Hepatocyte (in vitro differentiated cells): ENCODE measurements at regions not wholly inside any gene's neighbourhood (a gene's known extent, or its start where the extent isn't known, plus 50 kb on each side); places are given as distances from the start of the nearest gene placed in this dataset.

Experiments
- EZH2 ChIP-seq: fragments of 200-600 bp; sonication (generic); IDR thresholded peaks from 2 replicates; pipeline ENCODE4 v1.6.1; 2016; ENCODE audit warnings: antibody characterized with exemption, mild to moderate bottlenecking, borderline replicate concordance
- EZH2phosphoT487 ChIP-seq: fragments of 200-600 bp; sonication (generic); IDR thresholded peaks from one replicate; pipeline ENCODE4 v1.6.1; 2018; ENCODE audit warnings: antibody characterized with exemption, mild to moderate bottlenecking, low read depth, moderate library complexity; ENCODE audit not compliant: unreplicated experiment, severe bottlenecking
- TF ChIP-seq, protein P1 (sequence below): fragments of 200-600 bp; sonication (generic); IDR thresholded peaks from 2 replicates; pipeline ENCODE4 v1.5.1; 2016; ENCODE audit warnings: antibody characterized with exemption, mild to moderate bottlenecking; ENCODE audit not compliant: poor library complexity

- TF ChIP-seq, protein P1, sequence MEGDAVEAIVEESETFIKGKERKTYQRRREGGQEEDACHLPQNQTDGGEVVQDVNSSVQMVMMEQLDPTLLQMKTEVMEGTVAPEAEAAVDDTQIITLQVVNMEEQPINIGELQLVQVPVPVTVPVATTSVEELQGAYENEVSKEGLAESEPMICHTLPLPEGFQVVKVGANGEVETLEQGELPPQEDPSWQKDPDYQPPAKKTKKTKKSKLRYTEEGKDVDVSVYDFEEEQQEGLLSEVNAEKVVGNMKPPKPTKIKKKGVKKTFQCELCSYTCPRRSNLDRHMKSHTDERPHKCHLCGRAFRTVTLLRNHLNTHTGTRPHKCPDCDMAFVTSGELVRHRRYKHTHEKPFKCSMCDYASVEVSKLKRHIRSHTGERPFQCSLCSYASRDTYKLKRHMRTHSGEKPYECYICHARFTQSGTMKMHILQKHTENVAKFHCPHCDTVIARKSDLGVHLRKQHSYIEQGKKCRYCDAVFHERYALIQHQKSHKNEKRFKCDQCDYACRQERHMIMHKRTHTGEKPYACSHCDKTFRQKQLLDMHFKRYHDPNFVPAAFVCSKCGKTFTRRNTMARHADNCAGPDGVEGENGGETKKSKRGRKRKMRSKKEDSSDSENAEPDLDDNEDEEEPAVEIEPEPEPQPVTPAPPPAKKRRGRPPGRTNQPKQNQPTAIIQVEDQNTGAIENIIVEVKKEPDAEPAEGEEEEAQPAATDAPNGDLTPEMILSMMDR = no peak
- TF ChIP-seq EZH2 (no peak), EZH2phosphoT487 (no peak)
These were observed 142.1 kb upstream of the FOXF1 start for GRCh38 chr16:86368261-86368660.
